Stimulated activated CD8-positive, alpha-beta memory T cell treated with anti-CD3 and anti-CD28 coated beads, Interleukin-7, amount 100 ng/mL, for 48 hours (primary cell): ENCODE measurements at regions not wholly inside any gene's neighbourhood (a gene's known extent, or its start where the extent isn't known, plus 50 kb on each side); places are given as distances from the start of the nearest gene placed in this dataset.

Experiments used
- DNase-seq, 2 donors: peaks; one replicate each; pipeline ENCODE4 v3.0.0-alpha.2; 2020; ENCODE audit warnings: low read depth in 1 of 2; ENCODE audit errors: extremely low read depth in 1 of 2

GRCh38 chr6:147621263-147621662 is 112.8 kb downstream of the SAMD5 start:
- no peak for DNase-seq

GRCh38 chr6:147621961-147622360 is 113.5 kb downstream of the SAMD5 start:
- DNase-seq, result no peak

- no peak for DNase-seq
These were observed 116.5 kb downstream of the SAMD5 start for GRCh38 chr6:147624946-147625515.

- no peak for DNase-seq
These were observed 117.5 kb downstream of the SAMD5 start for GRCh38 chr6:147625946-147626345.

GRCh38 chr6:147627411-147627810 is 118.9 kb downstream of the SAMD5 start:
- DNase-seq, result no peak

GRCh38 chr6:147633191-147633590 is 124.7 kb downstream of the SAMD5 start:
- DNase-seq, result no peak

- no peak for DNase-seq
These were observed 129.2 kb downstream of the SAMD5 start for GRCh38 chr6:147637620-147638195.

- DNase-seq, result no peak
These were observed 130.8 kb downstream of the SAMD5 start for GRCh38 chr6:147639279-147639678.

- no peak for DNase-seq
These were observed 132.1 kb downstream of the SAMD5 start for GRCh38 chr6:147640606-147641005.

- no peak for DNase-seq
These were observed 133.0 kb downstream of the SAMD5 start for GRCh38 chr6:147641511-147641910.

GRCh38 chr6:147642458-147642857 is 134.0 kb downstream of the SAMD5 start:
- no peak for DNase-seq

GRCh38 chr6:147643341-147644200 is 135.1 kb downstream of the SAMD5 start:
- no peak for DNase-seq

GRCh38 chr6:147648916-147649315 is 140.4 kb downstream of the SAMD5 start:
- no peak for DNase-seq

GRCh38 chr6:147651249-147652063 is 143.0 kb downstream of the SAMD5 start:
- no peak for DNase-seq

- DNase-seq, result no peak
These were observed 145.1 kb downstream of the SAMD5 start for GRCh38 chr6:147653631-147654030.

GRCh38 chr6:147654103-147654845 is 145.8 kb downstream of the SAMD5 start:
- DNase-seq, result no peak

GRCh38 chr6:147660334-147661311 is 152.1 kb downstream of the SAMD5 start:
- DNase-seq, result no peak

- DNase-seq, result no peak
These were observed 154.2 kb downstream of the SAMD5 start for GRCh38 chr6:147662646-147663045.

GRCh38 chr6:147664092-147664491 is 155.6 kb downstream of the SAMD5 start:
- DNase-seq, result no peak
